ENCODE measurements at regions not wholly inside any gene's neighbourhood (a gene's known extent, or its start where the extent isn't known, plus 50 kb on each side); places are given as distances from the start of the nearest gene placed in this dataset.

GRCh38 chr9:89249001-89249400 is 62.0 kb upstream of the CKS2 start:
- TF ChIP-seq CTCF (conservative IDR thresholded peaks at IDR 0.05; ENCODE audit: control insufficient read depth, insufficient read depth, low read depth, low read length): no peak
- no peak for DNase-seq (ENCODE audit: low read depth)
- H3K4me3 ChIP-seq (ENCODE audit: control insufficient read depth, low read depth, low read length): no peak overlapping the region

GRCh38 chr9:89252651-89253267 is 58.2 kb upstream of the CKS2 start:
- no peak for DNase-seq (ENCODE audit: low read depth)
- H3K4me3 ChIP-seq (ENCODE audit: control insufficient read depth, low read depth, low read length): no peak overlapping the region
- TF ChIP-seq CTCF (conservative IDR thresholded peaks at IDR 0.05; ENCODE audit: control insufficient read depth, insufficient read depth, low read depth, low read length): no peak

GRCh38 chr9:89254058-89254772 is 56.8 kb upstream of the CKS2 start:
- no peak for TF ChIP-seq CTCF (conservative IDR thresholded peaks at IDR 0.05; ENCODE audit: control insufficient read depth, insufficient read depth, low read depth, low read length)
- H3K4me3 ChIP-seq (ENCODE audit: control insufficient read depth, low read depth, low read length): no peak overlapping the region
- no peak for DNase-seq (ENCODE audit: low read depth)

- H3K4me3 ChIP-seq (ENCODE audit: control insufficient read depth, low read depth, low read length): no peak overlapping the region
- TF ChIP-seq CTCF (conservative IDR thresholded peaks at IDR 0.05; ENCODE audit: control insufficient read depth, insufficient read depth, low read depth, low read length): no peak
- DNase-seq (ENCODE audit: low read depth): no peak
Observed at GRCh38 chr9:89254773-89255125, 56.2 kb upstream of the CKS2 start.

- TF ChIP-seq CTCF (conservative IDR thresholded peaks at IDR 0.05; ENCODE audit: control insufficient read depth, insufficient read depth, low read depth, low read length): no peak
- no peak overlapping the region for H3K4me3 ChIP-seq (ENCODE audit: control insufficient read depth, low read depth, low read length)
- no peak for DNase-seq (ENCODE audit: low read depth)
Observed at GRCh38 chr9:89256225-89256624, 54.8 kb upstream of the CKS2 start.

GRCh38 chr9:89256642-89257041 is 54.4 kb upstream of the CKS2 start:
- no peak for DNase-seq (ENCODE audit: low read depth)
- no peak overlapping the region for H3K4me3 ChIP-seq (ENCODE audit: control insufficient read depth, low read depth, low read length)
- no peak for TF ChIP-seq CTCF (conservative IDR thresholded peaks at IDR 0.05; ENCODE audit: control insufficient read depth, insufficient read depth, low read depth, low read length)
